ENCODE measurements at regions not wholly inside any gene's neighbourhood (a gene's known extent, or its start where the extent isn't known, plus 50 kb on each side); places are given as distances from the start of the nearest gene placed in this dataset.

- Histone ChIP-seq H3K36me3 (ENCODE audit: control insufficient read depth, insufficient read depth, low read length) (no peaks in the 10 kb centered on the region), H3K27me3 (ENCODE audit: control insufficient read depth, insufficient read depth, low read length) (no peaks in the 10 kb centered on the region), H3K4me3 (ENCODE audit: low read depth, low read length) (no peak overlapping the region)
- DNase-seq (ENCODE audit: low read depth): no peak
- no peak for TF ChIP-seq CTCF (IDR thresholded peaks at IDR 0.05; ENCODE audit: insufficient read depth, low read length, severe bottlenecking)
- no peak for FAIRE-seq
Observed at GRCh38 chr11:31895926-31896325, 84.8 kb upstream of the PAX6 start.

GRCh38 chr11:31887180-31887579 is 76.1 kb upstream of the PAX6 start:
- no peak for DNase-seq (ENCODE audit: low read depth)

GRCh38 chr11:31884080-31884479 is 73.0 kb upstream of the PAX6 start:
- FAIRE-seq: no peak
- TF ChIP-seq CTCF (IDR thresholded peaks at IDR 0.05; ENCODE audit: insufficient read depth, low read length, severe bottlenecking): no peak
- DNase-seq (ENCODE audit: low read depth): no peak
- Histone ChIP-seq H3K36me3 (ENCODE audit: control insufficient read depth, insufficient read depth, low read length) (no peaks in the 10 kb centered on the region), H3K27me3 (ENCODE audit: control insufficient read depth, insufficient read depth, low read length) (no peaks in the 10 kb centered on the region), H3K4me3 (ENCODE audit: low read depth, low read length) (no peak overlapping the region)

More at GRCh38 chr11:31887180-31887579, 76.1 kb upstream of the PAX6 start:
- Histone ChIP-seq H3K4me3 (ENCODE audit: low read depth, low read length) (no peak overlapping the region), H3K27me3 (ENCODE audit: control insufficient read depth, insufficient read depth, low read length) (no peaks in the 10 kb centered on the region), H3K36me3 (ENCODE audit: control insufficient read depth, insufficient read depth, low read length) (no peaks in the 10 kb centered on the region)
- no peak for FAIRE-seq
- no peak for TF ChIP-seq CTCF (IDR thresholded peaks at IDR 0.05; ENCODE audit: insufficient read depth, low read length, severe bottlenecking)

- Histone ChIP-seq H3K4me3 (ENCODE audit: low read depth, low read length) (no peak overlapping the region), H3K27me3 (ENCODE audit: control insufficient read depth, insufficient read depth, low read length) (no peaks in the 10 kb centered on the region), H3K36me3 (ENCODE audit: control insufficient read depth, insufficient read depth, low read length) (no peaks in the 10 kb centered on the region)
- DNase-seq (ENCODE audit: low read depth) (no peak), FAIRE-seq (no peak)
- TF ChIP-seq CTCF (IDR thresholded peaks at IDR 0.05; ENCODE audit: insufficient read depth, low read length, severe bottlenecking): no peak
Observed at GRCh38 chr11:31883435-31883834, 72.3 kb upstream of the PAX6 start.

GRCh38 chr11:31882951-31883392 is 71.8 kb upstream of the PAX6 start:
- FAIRE-seq (no peak), DNase-seq (ENCODE audit: low read depth) (no peak)
- no peaks in the 10 kb centered on the region for H3K27me3 ChIP-seq (ENCODE audit: control insufficient read depth, insufficient read depth, low read length)
- H3K4me3 ChIP-seq (ENCODE audit: low read depth, low read length): no peak overlapping the region
- no peaks in the 10 kb centered on the region for H3K36me3 ChIP-seq (ENCODE audit: control insufficient read depth, insufficient read depth, low read length)
- TF ChIP-seq CTCF (IDR thresholded peaks at IDR 0.05; ENCODE audit: insufficient read depth, low read length, severe bottlenecking): no peak

GRCh38 chr11:31881825-31882224 is 70.7 kb upstream of the PAX6 start:
- Histone ChIP-seq H3K27me3 (ENCODE audit: control insufficient read depth, insufficient read depth, low read length) (peaks cover 2% of the 10 kb centered on the region), H3K4me3 (ENCODE audit: low read depth, low read length) (no peak overlapping the region), H3K36me3 (ENCODE audit: control insufficient read depth, insufficient read depth, low read length) (no peaks in the 10 kb centered on the region)
- FAIRE-seq: no peak
- no peak for DNase-seq (ENCODE audit: low read depth)
- no peak for TF ChIP-seq CTCF (IDR thresholded peaks at IDR 0.05; ENCODE audit: insufficient read depth, low read length, severe bottlenecking)
